ENCODE measurements at regions not wholly inside any gene's neighbourhood (a gene's known extent, or its start where the extent isn't known, plus 50 kb on each side); places are given as distances from the start of the nearest gene placed in this dataset.

GRCh38 chr11:122327528-122327927, 211.5 kb upstream of the BLID start:
- no peak for TF ChIP-seq RARB (CRISPR knock-in tag; IDR thresholded peaks at IDR 0.05)
- no peak for TF ChIP-seq BACH2 (CRISPR knock-in tag; IDR thresholded peaks at IDR 0.05; ENCODE audit: borderline replicate concordance)
- TF ChIP-seq ZFP3 (CRISPR knock-in tag; IDR thresholded peaks at IDR 0.05), result no peak
- TF ChIP-seq TOX (CRISPR knock-in tag; IDR thresholded peaks at IDR 0.05; ENCODE audit: borderline replicate concordance), result no peak
- no peak for TF ChIP-seq PATZ1 (CRISPR knock-in tag; IDR thresholded peaks at IDR 0.05; ENCODE audit: borderline replicate concordance)
- no peak for TF ChIP-seq ESRRG (CRISPR knock-in tag; IDR thresholded peaks at IDR 0.05)
- TF ChIP-seq ZC3H10 (CRISPR knock-in tag; IDR thresholded peaks at IDR 0.05), result no peak
- TF ChIP-seq ARNTL (CRISPR knock-in tag; IDR thresholded peaks at IDR 0.05; ENCODE audit: borderline replicate concordance, low read depth), result no peak
- TF ChIP-seq TCF4 (CRISPR knock-in tag; IDR thresholded peaks at IDR 0.05; ENCODE audit: borderline replicate concordance), result no peak
- TF ChIP-seq CSDC2 (CRISPR knock-in tag; IDR thresholded peaks at IDR 0.05), result no peak
- no peak for TF ChIP-seq GLIS3 (CRISPR knock-in tag; IDR thresholded peaks at IDR 0.05)
- no peak for TF ChIP-seq SNAI2 (CRISPR knock-in tag; IDR thresholded peaks at IDR 0.05)

Measured in SK-N-SH treated with all-trans-retinoic acid at 6 μM for 48 hours (cell line).